Lower leg skin (tissue), 4 donors: ENCODE measurements at regions not wholly inside any gene's neighbourhood (a gene's known extent, or its start where the extent isn't known, plus 50 kb on each side); places are given as distances from the start of the nearest gene placed in this dataset.

Experiments
- DNase-seq, 2 donors: peaks; one replicate each; pipeline ENCODE4 v3.0.0-alpha.2; 2019; ENCODE audit warnings: low spot score in 2 of 2
- H3K4me3 ChIP-seq: fragments of 200-600 bp; sonication (generic); 2 replicates; pipeline ENCODE4 v1.5.1; 2017; ENCODE audit warnings: mild to moderate bottlenecking, low read depth; ENCODE audit not compliant: poor library complexity, severe bottlenecking
- CTCF ChIP-seq, 3 donors: fragments of 450-650 bp; IDR thresholded peaks; one replicate each; pipeline ENCODE4 v1.5.1; 2016; ENCODE audit warnings: antibody characterized with exemption in 3 of 3, mild to moderate bottlenecking in 3 of 3, moderate library complexity in 2 of 3
- POLR2A ChIP-seq, 2 donors: fragments of 450-650 bp; IDR thresholded peaks; one replicate each; pipeline ENCODE4 v1.6.1; 2016 to 2017; ENCODE audit warnings: antibody characterized with exemption in 2 of 2, mild to moderate bottlenecking in 1 of 2, moderate library complexity in 1 of 2
- WGBS, 2 donors: methylation state at CpG; one replicate each; pipeline ENCODE4 v1.1.5; 2018; 5-methylcytosine and 5-hydroxymethylcytosine counted together
- intact Hi-C: fragments of 100-400 bp; cut with DNase I; formaldehyde crosslinking; loops from one replicate; pipeline ENCODE4 v1.15.0; 2023; ENCODE audit warnings: low total_unique reads

DNA sequence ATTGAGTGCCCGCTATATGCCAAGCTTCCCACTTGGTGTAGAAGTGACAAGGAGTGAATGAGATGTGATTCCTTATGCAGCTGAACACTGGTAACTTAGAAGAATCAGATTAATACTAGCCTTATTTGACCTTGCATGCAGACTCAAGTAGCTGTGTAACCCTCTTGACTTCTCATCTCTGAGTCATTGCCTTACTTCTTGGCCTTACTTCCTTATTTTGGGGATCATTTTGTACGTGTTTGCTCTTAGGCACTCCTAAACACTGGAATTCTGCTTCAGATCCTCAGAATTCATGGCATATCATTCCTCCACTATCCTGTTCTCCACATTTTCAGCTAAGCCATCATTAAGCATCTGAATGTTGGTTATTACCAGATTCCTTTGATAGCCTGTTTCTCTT, 948.9 kb upstream of the ARRDC3 start:
- intact Hi-C loops, result no loop called here
- no peak for DNase-seq
- 57 to 59% methylated on average over 2 of the region's 2 CpGs for WGBS, 2 donors
- TF ChIP-seq POLR2A (IDR thresholded peaks at IDR 0.05) (no peak), CTCF (IDR thresholded peaks at IDR 0.05) (no peak)
- H3K4me3 ChIP-seq, result no peak overlapping the region

DNA sequence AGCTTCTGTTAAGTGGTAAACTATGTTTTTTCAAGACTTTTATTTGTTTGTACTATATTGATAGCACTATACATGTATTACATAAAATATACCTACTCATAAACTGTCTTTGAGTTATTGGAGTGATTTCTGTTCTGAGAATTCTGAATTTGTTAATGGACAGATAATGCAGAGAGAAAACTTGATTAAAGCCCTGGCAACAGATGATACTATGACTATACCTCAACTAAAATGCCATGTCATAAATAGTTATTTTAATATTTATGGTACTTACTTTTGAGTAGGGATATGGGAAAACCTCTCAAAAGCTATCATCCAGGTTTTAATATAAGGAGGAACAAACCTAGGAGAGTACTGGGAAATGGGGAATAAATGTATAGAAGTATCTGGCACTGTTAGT, 947.2 kb upstream of the ARRDC3 start:
- TF ChIP-seq POLR2A (IDR thresholded peaks at IDR 0.05) (no peak), CTCF (IDR thresholded peaks at IDR 0.05) (no peak)
- no peak overlapping the region for H3K4me3 ChIP-seq
- no peak for DNase-seq
- intact Hi-C loops, result no loop called here

- TF ChIP-seq CTCF (IDR thresholded peaks at IDR 0.05) (no peak), POLR2A (IDR thresholded peaks at IDR 0.05) (no peak)
- H3K4me3 ChIP-seq, result no peak overlapping the region
- 85% methylated on average over 3 of the region's 3 CpGs for WGBS, 2 donors
- intact Hi-C loops, result no loop called here
- DNase-seq, result no peak
Measured at GRCh38 chr5:92329759-92330158, 946.6 kb upstream of the ARRDC3 start.

- no peak overlapping the region for H3K4me3 ChIP-seq
- 83 to 84% methylated on average over 4 of the region's 4 CpGs for WGBS, 2 donors
- DNase-seq, result no peak
- TF ChIP-seq CTCF (IDR thresholded peaks at IDR 0.05), result no peak
- no peak for TF ChIP-seq POLR2A (IDR thresholded peaks at IDR 0.05)
- intact Hi-C loops, result no loop called here
Measured at GRCh38 chr5:92328584-92329259, 945.6 kb upstream of the ARRDC3 start.

GRCh38 chr5:92320446-92320845, 937.3 kb upstream of the ARRDC3 start:
- TF ChIP-seq POLR2A (IDR thresholded peaks at IDR 0.05), result no peak
- TF ChIP-seq CTCF (IDR thresholded peaks at IDR 0.05), result no peak
- DNase-seq, result no peak
- intact Hi-C loops, result no loop called here
- 87 to 88% methylated on average over 5 of the region's 5 CpGs for WGBS, 2 donors
- H3K4me3 ChIP-seq, result no peak overlapping the region

DNA sequence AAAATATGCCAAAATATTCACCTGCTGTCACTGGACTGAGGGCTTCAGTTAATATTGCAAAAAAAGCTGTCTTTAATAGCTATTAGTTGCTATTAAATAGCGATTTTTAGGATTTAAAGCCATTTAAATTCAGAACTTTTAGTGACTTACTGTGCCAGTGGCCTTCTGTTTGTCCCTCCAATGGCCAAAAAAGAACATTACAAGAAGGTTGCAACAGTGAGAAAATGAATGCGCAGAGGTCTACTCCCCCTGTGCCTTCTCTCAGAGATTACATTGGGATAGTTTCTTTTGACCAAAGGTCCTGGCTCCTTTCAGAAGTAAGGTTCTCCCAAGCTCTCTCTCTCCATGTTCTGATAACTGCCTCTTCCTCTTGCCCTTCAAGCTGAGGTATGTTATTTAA, 930.3 kb upstream of the ARRDC3 start:
- no peak for TF ChIP-seq CTCF (IDR thresholded peaks at IDR 0.05)
- TF ChIP-seq POLR2A (IDR thresholded peaks at IDR 0.05), result no peak
- intact Hi-C loops, result no loop called here
- H3K4me3 ChIP-seq, result no peak overlapping the region
- no peak for DNase-seq
- 87 to 92% methylated on average over 2 of the region's 2 CpGs for WGBS, 2 donors
